ENCODE measurements at regions not wholly inside any gene's neighbourhood (a gene's known extent, or its start where the extent isn't known, plus 50 kb on each side); places are given as distances from the start of the nearest gene placed in this dataset.

DNA sequence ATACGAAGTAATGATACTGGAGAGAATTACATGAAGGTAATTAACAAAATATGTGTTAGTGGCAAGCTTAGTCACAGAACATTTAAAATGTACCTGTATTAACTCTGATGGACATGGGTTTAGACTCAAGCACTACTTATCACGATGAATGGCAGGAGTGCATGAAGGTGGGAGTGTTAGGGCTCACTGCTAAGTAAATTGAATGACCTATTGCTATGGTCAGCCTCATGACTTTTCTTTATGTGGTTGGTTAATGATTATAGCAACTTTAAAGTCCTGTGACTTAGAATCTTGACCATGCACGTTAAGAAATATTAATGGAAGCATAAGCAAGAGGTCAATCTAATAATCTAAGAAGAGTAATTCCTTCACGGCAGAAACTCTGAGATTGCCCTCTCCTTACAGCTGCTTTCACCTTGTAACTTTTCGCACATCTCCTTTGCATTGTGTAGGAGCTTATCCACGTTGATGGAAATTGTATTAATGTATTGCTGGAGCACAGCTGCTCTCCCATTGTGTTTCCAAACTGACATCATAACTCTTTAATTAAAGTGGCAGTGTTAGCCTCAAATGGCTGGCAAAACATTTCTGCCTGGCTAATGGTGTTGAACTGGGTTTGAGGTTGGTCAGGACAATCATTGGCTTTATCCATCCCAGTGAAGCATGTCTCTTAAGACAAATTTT lies 114.5 kb downstream of the RXFP2 start:
- DNase-seq (ENCODE audit: low read depth), result no peak

DNA sequence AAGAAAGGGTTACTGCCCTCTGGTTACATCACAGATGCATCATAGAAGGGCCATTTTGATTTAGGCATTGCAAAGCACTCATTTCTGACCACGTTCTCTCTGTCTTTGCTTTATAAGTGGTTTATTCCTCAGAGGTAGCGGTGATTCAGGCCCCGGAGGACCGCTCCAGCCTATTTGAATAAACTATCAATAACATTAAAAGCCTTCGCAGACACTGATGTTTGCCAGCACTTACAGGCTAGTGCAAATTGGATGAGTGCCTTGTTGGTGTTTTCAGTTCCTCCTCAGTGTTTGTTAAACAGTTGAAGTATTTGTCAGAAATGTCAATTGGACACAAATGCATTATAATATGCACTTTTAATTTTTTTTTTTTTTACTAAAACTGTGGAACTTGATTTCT lies 120.2 kb downstream of the RXFP2 start:
- no peak for DNase-seq (ENCODE audit: low read depth)

DNA sequence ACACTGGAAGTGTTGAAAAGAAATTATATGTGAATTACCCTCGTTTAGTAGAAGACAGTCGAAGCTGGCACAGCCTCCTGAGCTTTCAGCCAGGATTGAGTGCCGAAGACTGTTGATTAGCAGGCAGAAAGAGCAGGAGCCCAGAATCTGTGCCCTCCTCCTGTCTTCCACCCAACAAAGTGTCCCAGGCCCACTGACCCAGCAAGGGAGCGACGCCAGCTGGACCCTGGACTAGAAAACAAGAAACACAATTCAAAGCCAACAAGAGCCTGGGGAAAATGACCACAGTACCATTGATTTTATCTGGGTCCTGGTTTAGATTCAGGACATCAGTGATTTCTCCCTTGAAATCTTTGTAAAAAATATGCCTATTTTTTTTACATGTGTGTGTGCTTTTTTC lies 120.7 kb downstream of the RXFP2 start:
- DNase-seq (ENCODE audit: low read depth), result no peak

DNA sequence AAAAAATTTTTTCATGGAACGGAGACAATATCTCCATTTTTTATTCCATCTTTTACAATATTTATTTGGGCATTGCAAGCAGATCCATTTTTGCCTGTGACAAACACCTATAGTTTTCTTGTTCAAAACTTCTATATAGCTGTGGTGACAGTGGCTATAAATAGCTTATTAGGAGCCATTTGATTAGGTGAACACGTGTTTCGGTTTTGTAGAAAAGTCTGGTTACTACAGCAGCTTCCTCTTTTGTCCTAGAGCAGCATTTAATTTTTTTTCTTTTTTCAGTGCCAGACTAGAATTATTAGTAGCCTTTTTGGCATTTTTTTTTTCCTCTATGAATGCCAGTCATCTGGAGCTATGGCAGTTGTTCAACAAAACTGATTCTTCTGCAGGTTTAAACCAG lies 123.5 kb downstream of the RXFP2 start:
- DNase-seq (ENCODE audit: low read depth), result no peak

DNA sequence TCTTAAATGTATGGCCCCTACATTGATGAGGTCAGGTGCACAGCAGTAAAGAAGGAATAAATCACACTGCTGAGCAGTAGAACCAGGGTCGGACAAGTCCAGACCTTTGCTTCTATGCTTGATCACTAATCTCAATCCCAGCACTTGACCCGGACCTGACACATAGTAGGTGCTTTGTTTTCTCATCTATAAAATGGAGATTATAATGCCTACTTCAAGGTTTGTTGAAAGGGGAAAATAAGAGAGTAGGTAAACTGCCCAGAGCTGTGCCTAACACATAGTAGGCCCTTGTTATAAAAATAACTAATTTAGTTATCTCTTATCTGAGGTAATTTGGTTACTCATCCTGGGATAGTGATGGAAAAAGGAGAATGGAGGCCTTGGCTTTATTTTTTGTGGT lies 125.0 kb downstream of the RXFP2 start:
- DNase-seq (ENCODE audit: low read depth), result no peak

DNA sequence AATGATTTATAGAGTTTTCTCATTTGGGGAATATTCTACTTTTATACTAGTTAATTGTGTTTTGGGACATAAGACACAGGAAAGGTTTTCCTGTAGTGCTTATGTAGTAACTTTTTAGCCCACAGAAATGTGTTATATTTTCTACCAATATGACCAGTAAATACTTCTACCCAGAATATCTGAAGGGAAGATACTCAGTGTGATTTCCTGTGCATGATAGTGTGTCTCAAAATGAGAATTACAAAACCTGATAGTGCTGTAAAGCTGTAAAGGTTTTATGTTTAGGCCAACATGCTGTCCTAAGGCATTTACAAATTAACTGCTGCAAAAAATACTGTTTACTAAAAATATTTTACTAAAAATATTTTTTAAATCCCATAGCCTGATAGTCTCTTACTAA lies 126.8 kb downstream of the RXFP2 start:
- no peak for DNase-seq (ENCODE audit: low read depth)

DNA sequence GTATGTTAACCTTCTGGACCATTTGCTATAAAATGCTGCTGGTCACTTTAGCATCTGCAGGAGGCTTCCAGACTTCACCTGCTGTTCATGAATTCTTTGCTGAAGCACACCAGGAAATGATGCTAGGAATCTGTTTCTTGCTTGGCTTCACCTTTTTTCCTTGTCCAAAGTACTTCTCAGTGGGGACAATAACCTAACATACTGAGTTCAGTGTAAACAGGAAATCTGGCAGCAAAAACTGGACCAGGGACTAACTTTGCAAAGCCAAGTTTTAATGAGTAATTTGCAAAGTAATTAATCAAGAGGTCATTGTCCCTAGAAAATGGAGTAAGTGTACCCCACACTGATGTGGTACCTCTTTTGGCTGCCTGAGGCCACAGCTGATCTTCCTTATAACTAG lies 128.4 kb downstream of the RXFP2 start:
- DNase-seq (ENCODE audit: low read depth), result no peak

DNA sequence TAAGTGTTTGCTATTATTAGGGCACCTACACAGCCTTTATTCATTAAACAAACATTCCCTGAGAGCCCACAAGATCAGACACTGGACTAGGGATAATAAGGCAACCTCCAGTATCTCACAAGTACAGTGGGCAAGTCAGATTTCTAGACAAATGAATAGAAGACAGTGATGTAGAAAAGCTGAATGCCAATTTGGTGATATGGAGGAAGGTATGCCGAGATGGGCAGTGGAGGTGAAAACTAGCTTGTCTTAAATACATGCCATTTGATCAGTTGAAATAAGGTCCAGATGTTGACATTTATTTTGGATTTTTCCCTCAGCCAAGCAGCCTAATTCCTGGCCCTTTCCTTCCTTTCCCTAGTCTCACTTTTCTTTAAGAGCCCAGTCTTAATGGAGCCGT lies 130.3 kb downstream of the RXFP2 start:
- no peak for DNase-seq (ENCODE audit: low read depth)

DNA sequence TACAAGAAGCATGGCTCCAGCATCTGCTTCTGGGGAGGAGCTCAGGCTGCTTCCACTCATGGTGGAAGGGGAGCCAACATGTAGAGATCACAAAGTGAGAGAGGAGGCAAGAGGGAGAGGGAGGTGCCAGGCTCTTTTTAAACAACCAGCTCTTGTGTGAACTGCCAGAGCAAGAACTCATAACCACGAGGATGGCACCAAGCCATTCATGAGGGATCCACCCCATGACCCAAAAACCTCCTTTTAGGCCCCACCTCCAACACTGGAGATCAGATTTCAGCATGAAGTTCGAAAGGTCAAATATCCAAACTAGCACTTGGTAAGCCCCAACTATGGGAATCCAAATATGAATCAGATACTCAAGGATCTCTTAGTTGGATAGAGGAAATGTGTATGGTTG lies 131.2 kb downstream of the RXFP2 start:
- DNase-seq (ENCODE audit: low read depth), result no peak

DNA sequence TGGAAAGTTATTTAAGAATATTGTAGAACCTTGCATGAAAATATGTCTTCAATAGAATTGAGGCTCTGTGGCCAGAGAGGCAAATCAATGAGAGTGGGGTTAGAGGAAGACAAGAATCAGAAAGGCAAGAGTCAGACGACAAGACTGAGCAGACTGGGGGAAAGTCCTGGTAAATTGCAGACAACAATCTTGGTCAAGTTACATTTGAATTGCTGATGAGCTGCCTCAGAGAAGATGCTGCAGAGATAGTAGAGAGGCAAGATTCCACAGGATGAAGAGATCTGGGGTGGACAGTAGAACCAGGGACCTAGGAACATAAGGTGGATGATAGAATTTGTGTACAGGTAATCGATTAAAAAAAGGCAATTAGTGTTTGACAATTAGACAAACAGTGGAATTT lies 133.8 kb downstream of the RXFP2 start:
- no peak for DNase-seq (ENCODE audit: low read depth)

DNA sequence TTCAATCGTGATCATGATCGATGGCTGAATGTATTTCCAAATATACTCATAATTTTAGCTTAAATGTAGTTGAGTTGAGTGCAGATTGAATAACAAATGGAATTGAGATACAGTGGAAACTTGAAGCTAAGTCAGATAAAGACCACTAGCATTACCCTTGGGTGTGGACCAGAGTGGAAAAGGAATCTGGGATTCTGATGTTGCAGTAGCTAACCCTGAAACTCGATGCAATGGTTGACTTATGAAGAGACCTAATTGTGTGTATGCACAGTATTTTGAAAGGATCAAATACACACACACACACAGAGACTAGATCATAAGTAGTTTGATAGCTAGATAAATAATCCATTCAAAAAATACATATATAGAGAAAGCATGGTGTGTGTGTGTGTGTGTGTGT lies 135.8 kb downstream of the RXFP2 start:
- no peak for DNase-seq (ENCODE audit: low read depth)

DNA sequence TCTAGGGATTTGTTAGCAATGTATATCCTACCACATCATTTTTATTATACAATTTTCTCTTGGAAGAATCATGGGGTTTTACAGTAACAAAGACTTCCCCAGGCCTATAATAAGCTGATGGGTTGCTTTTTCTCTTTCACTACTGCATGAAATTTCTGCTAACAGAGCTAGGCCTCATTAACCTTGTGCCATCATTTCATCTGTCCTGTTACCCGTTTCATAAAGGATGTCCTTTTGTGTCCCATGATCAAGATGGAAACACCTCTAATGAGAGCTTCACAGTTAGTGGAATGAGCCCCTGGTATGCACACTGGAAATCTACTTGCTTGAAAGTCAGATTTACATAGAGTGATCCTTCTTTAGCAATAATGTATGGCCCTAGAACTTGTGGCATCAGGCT lies 138.7 kb downstream of the RXFP2 start:
- DNase-seq (ENCODE audit: low read depth), result no peak

DNA sequence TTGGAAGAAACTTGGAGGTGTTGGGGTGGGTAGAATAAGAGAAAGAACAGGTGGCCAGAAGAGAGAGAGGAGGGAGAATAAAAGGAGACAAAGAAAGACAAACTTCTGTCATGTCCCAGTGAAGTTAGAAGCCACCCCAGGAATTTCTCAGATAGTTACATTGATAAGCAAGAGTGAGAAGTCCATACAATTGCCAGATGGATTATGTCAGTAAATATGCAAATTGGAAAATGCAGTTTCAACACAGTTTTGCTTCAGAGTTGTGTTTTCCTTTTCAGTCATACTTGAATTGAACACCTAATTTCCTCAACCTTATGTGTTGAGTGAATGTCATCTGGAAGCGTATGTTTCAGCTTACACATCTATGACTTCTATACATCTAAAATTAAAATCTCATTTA lies 139.2 kb downstream of the RXFP2 start:
- DNase-seq (ENCODE audit: low read depth), result no peak

DNA sequence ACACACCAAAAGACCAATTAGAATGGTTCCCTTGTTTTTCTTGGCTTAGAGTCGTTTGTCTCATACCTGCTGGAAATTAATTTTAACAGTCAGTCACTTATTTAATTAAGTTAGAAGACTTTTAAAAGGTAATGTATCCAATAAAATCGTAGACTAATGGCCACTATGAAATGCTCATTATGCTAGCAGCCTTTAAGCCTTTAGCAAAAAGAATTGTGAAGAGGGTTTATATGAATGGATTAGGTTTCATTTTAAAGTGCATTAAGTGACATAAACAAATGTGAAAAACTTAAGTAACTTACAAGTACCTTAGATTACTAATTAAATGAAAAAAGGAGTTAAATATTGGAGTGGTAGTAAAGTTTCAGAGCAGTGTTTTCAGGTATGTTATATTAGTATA lies 139.6 kb downstream of the RXFP2 start:
- no peak for DNase-seq (ENCODE audit: low read depth)

DNA sequence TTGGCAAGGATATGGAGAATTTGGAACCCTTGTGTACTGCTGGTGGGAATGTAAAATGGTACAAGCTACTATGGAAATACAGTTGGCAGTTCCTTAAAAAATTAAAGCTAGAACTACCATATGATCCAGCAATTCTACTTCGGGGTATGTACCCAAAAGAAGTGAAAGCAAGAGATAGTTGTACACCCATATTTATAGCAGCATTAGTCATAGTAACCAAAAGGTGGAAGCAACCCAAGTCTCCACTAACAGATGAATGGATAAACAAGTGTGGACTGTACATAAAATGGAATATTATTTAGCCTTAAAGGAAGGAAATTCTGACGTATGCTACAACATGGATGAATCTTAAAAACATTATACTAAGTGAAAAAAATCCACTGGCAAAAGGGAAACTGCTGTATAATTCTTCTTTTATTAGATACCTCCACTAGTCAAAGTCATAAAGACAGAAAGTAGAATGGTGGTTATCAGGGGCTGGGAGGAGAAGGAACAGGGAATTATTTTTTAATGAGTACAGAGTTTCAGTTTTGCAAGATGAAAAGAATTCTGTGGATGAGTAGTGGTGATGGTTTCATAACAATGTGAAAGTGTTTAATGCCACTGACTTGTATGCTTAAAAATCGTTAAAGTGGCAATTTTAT lies 141.6 kb downstream of the RXFP2 start:
- no peak for DNase-seq (ENCODE audit: low read depth)

DNA sequence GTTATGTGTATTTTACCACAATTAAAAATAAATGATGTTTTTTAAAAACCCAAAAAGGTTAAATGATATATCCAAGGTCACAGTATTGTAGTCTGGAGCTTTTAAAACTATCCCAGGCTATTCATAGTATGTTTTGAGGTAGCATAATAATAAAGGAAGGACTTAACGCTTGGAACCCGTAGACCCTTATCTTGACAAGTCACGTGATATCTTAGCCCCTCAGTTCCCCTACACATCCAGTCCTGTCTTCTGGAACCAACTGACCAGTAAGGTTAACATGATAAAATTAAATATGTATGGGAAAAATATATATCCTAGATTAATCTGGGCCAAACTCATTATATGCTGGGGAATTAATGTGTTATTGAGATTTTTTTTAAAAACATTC lies 142.2 kb downstream of the RXFP2 start:
- DNase-seq (ENCODE audit: low read depth), result no peak

DNA sequence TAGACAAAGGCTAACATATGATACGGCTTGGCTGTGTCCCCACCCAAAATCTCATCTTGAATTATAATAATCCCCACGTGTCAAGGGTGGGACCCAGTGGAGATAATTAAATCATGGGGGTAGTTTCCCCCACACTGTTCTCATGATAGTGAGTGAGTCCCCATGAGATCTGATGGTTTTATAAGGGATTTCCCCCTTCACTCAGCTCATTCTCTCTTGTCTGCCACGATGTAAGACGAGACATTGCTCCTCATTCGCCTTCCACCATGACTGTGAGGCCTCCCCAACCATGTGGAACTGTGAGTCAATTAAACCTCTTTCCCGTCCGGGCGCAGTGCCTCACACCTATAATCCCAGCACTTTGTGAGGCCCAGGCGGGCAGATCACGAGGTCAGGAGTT lies 143.5 kb downstream of the RXFP2 start:
- no peak for DNase-seq (ENCODE audit: low read depth)

DNA sequence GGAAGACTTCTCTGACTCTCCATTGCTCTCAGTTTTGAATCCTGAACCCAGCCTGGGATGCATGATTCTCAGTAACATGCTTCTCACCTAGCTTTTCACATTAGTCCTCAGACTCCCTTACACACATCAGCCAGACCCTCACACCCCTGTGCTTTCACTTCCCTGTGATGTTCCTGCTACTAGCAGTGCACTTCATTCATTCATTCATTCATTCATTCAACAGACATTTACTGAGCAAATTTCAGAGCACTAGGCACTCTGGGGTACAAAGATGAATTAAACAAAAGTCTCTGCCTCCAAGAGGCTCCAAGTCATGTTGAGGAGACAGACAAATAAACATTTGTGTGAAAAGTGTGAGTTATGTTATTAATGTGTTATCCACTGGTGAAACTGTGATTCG lies 145.2 kb downstream of the RXFP2 start:
- DNase-seq (ENCODE audit: low read depth), result no peak

DNA sequence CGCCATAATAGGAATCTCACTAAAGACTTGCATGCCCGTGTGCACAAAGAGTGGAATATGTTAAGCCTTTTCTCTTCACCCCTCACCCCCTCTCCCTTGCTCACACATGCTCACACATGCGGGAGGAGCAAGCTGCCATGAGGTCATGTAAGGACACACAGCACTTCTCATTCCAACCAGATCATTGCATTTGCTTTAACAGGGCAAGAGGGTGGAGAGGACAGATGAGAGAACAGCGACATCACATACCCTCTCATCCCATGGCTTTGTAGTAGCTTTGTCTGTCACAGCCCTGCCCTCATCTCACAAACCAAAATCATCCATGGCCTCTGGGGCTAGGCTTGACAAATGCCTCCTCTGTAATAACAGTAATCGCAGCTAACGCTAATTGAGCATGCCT lies 145.6 kb upstream of the FRY start:
- no peak for DNase-seq (ENCODE audit: low read depth)

DNA sequence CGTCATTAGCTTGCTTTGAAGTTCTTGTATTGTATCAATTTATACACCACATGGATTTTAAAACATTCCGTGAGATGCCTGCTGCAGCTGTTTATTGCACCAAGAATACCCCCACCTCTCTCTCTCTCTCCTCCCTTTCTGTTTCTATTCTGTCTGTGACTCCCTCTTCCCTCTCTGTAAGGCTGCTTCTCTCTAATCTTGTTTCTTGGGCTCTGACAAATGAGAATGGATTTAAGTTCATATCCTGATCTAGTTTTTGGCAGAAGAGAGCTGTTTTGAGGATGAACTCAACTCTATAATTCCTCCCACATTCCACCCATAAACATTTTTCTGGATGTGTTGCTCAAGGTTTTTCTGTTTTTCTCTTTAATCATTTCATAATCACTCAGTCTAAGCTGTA lies 144.3 kb upstream of the FRY start:
- no peak for DNase-seq (ENCODE audit: low read depth)

DNA sequence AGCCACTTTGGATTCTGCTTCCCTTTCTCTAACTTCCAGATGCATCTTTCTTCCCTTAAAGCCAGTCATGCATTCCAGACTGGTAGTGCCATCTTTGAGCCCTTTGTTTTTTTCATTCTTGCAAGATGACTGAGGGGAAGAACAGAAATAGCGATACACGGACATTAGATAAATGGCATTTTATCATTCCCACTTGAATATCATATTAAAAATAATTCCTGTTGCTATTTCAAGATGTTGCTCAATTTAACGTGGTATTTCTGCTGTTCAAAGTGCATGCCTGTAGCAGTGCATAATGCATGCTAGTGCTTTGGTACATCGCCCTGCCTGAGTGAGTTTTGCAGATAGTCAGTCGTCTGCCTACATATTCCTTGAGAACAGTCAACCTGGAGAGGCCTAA lies 140.6 kb upstream of the FRY start:
- DNase-seq (ENCODE audit: low read depth), result no peak

DNA sequence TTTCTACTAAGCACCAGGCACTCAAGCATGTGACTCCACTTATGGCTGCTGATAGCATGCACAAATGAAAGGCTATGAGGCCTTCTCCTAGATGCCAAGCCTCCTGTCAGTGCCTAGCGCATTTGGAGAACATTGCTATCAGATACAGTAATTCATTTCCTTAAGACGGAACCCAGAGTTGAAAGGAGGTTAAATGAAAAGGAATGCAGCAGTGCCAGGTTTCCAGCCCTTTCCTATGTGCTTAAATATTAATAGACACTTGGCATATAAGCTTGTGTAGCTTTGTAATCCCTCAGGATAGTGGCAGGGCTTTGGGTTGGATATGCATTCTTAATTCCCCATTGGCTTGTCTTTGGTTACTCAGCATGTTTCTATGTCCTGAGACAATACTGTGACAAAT lies 140.1 kb upstream of the FRY start:
- DNase-seq (ENCODE audit: low read depth), result no peak

DNA sequence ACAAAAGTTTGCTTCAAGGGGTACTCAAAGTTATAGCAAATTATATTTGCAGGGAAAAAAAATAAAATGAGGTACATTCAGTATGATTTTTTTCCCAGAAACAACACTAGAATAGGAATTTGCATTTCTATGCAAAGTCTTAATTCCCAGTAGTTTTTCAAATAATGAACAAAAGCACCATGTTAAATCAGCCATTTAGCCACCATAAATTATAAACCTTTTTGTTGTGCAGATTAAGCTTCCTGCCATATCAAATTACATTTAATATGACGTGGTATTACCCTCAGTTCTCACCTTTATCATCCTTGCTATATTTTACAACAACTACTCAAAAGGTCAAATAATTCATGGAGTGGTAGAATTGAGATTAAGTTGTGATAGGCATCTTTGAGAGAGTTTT lies 136.6 kb upstream of the FRY start:
- DNase-seq (ENCODE audit: low read depth), result no peak

DNA sequence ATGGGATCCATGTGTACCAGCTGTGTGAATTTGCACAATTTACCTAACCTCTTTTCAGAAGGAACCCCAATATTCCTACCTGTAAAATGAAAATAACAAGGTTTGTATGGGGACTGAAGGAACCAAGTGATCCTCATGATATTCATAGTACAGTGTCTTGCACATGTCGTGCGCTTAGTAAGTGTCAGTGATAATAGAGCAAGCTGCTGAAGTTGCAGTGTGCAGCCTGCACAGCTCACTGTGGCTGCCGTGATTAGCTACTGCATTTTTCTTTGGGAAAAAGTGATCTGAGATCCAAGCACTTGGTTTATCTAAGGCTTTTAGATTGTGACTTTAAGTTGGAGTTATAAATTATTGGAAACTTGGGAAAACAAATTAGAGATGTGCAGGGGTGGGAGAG lies 135.9 kb upstream of the FRY start:
- no peak for DNase-seq (ENCODE audit: low read depth)

Measured in activated gamma-delta T cell treated with anti-CD3 and anti-CD28 coated beads, Interleukin-2, amount 50 U/mL, for 16 hours (primary cell).